Activated CD8-positive, alpha-beta memory T cell treated with anti-CD3 and anti-CD28 coated beads, Interleukin-2, amount 50 U/mL, for 4 hours (primary cell): ENCODE measurements at regions not wholly inside any gene's neighbourhood (a gene's known extent, or its start where the extent isn't known, plus 50 kb on each side); places are given as distances from the start of the nearest gene placed in this dataset.
A peak's percentile ranks its signal among the peaks of the same experiment; 100 is the strongest.
"Not testable (repeated sequence)": the region's sequence is repeated elsewhere in the genome, so short reads cannot be mapped to it uniquely, and the experiment has no call there.

ENCODE experiments used
- DNase-seq: peaks from one replicate; pipeline ENCODE4 v3.0.0-alpha.2; 2020

GRCh38 chr22:44650806-44651205, 51.2 kb upstream of the PRR5 start:
- no peak for DNase-seq

- DNase-seq, result no peak
These were observed 53.0 kb upstream of the PRR5 start for GRCh38 chr22:44648821-44649565.

GRCh38 chr22:44648085-44648820, 53.8 kb upstream of the PRR5 start:
- DNase-seq, result peak; percentile 8

GRCh38 chr22:44647141-44647540, 54.9 kb upstream of the PRR5 start:
- DNase-seq, result no peak

- DNase-seq, result no peak
These were observed 55.3 kb upstream of the PRR5 start for GRCh38 chr22:44646668-44647067.

GRCh38 chr22:44646141-44646540, 55.9 kb upstream of the PRR5 start:
- no peak for DNase-seq

- no peak for DNase-seq
These were observed 56.5 kb upstream of the PRR5 start for GRCh38 chr22:44645531-44645930.

- no peak for DNase-seq
These were observed 56.9 kb upstream of the PRR5 start for GRCh38 chr22:44645083-44645482.

GRCh38 chr22:44643526-44644101, 58.4 kb upstream of the PRR5 start:
- not testable (repeated sequence) for DNase-seq

GRCh38 chr22:44642096-44642644, 59.8 kb upstream of the PRR5 start:
- no peak for DNase-seq

GRCh38 chr22:44640618-44641155, 61.3 kb upstream of the PRR5 start:
- no peak for DNase-seq

- no peak for DNase-seq
These were observed 62.0 kb upstream of the PRR5 start for GRCh38 chr22:44639891-44640617.

GRCh38 chr22:44638971-44639760, 62.8 kb upstream of the PRR5 start:
- no peak for DNase-seq

- not testable (repeated sequence) for DNase-seq
These were observed 65.3 kb upstream of the PRR5 start for GRCh38 chr22:44636502-44637206.

- DNase-seq, result not testable (repeated sequence)
These were observed 66.4 kb upstream of the PRR5 start for GRCh38 chr22:44635567-44635966.

GRCh38 chr22:44634426-44635321, 67.3 kb upstream of the PRR5 start:
- DNase-seq, result no peak

- no peak for DNase-seq
These were observed 68.4 kb upstream of the PRR5 start for GRCh38 chr22:44633647-44634046.

- DNase-seq, result no peak
These were observed 69.2 kb upstream of the PRR5 start for GRCh38 chr22:44632541-44633396.

- DNase-seq, result no peak
These were observed 71.2 kb upstream of the PRR5 start for GRCh38 chr22:44630826-44631225.
